ENCODE measurements at regions not wholly inside any gene's neighbourhood (a gene's known extent, or its start where the extent isn't known, plus 50 kb on each side); places are given as distances from the start of the nearest gene placed in this dataset.

GRCh38 chr9:115276621-115277020, 158.7 kb upstream of the TNC start:
- DNase-seq, result no peak
- no peak overlapping the region for H3K4me3 ChIP-seq
- no peaks in the 10 kb centered on the region for H3K4me1 ChIP-seq
- no peak overlapping the region for H3K27ac ChIP-seq
- TF ChIP-seq POLR2A (IDR thresholded peaks at IDR 0.05) (no peak), CTCF (IDR thresholded peaks at IDR 0.05) (no peak)
- intact Hi-C loops (cut with DNase I; ENCODE audit: low total_unique reads), result no loop called here
- no peaks in the 10 kb centered on the region for H3K36me3 ChIP-seq
- no peaks in the 10 kb centered on the region for H3K27me3 ChIP-seq
- H3K9me3 ChIP-seq, result no peaks in the 10 kb centered on the region

- no peak overlapping the region for H3K4me3 ChIP-seq
- TF ChIP-seq CTCF (IDR thresholded peaks at IDR 0.05), result no peak
- no peak for TF ChIP-seq POLR2A (IDR thresholded peaks at IDR 0.05)
- H3K9me3 ChIP-seq, result no peaks in the 10 kb centered on the region
- H3K36me3 ChIP-seq, result no peaks in the 10 kb centered on the region
- H3K4me1 ChIP-seq, result no peaks in the 10 kb centered on the region
- H3K27ac ChIP-seq, result no peak overlapping the region
- intact Hi-C loops (cut with DNase I; ENCODE audit: low total_unique reads), result no loop called here
- no peaks in the 10 kb centered on the region for H3K27me3 ChIP-seq
- no peak for DNase-seq
Observed at GRCh38 chr9:115277301-115277700, 159.3 kb upstream of the TNC start.

GRCh38 chr9:115278326-115279035, 160.5 kb upstream of the TNC start:
- Histone ChIP-seq H3K36me3 (no peaks in the 10 kb centered on the region), H3K4me1 (no peaks in the 10 kb centered on the region), H3K27me3 (no peaks in the 10 kb centered on the region), H3K27ac (no peak overlapping the region), H3K4me3 (no peak overlapping the region), H3K9me3 (no peaks in the 10 kb centered on the region)
- intact Hi-C loops (cut with DNase I; ENCODE audit: low total_unique reads), result no loop called here
- no peak for DNase-seq
- no peak for TF ChIP-seq POLR2A (IDR thresholded peaks at IDR 0.05)
- no peak for TF ChIP-seq CTCF (IDR thresholded peaks at IDR 0.05)

GRCh38 chr9:115283395-115283794, 165.4 kb upstream of the TNC start:
- H3K9me3 ChIP-seq, result no peaks in the 10 kb centered on the region
- DNase-seq, result no peak
- intact Hi-C loops (cut with DNase I; ENCODE audit: low total_unique reads), result no loop called here
- TF ChIP-seq POLR2A (IDR thresholded peaks at IDR 0.05), result no peak
- H3K4me1 ChIP-seq, result no peaks in the 10 kb centered on the region
- no peaks in the 10 kb centered on the region for H3K27me3 ChIP-seq
- H3K4me3 ChIP-seq, result no peak overlapping the region
- H3K27ac ChIP-seq, result no peak overlapping the region
- H3K36me3 ChIP-seq, result no peaks in the 10 kb centered on the region

- H3K27ac ChIP-seq, result no peak overlapping the region
- no peak overlapping the region for H3K4me3 ChIP-seq
- intact Hi-C loops (cut with DNase I; ENCODE audit: low total_unique reads), result no loop called here
- H3K4me1 ChIP-seq, result no peaks in the 10 kb centered on the region
- no peak for TF ChIP-seq POLR2A (IDR thresholded peaks at IDR 0.05)
- no peak for TF ChIP-seq CTCF (IDR thresholded peaks at IDR 0.05)
- H3K9me3 ChIP-seq, result no peaks in the 10 kb centered on the region
- DNase-seq, result no peak
- H3K27me3 ChIP-seq, result no peaks in the 10 kb centered on the region
- no peaks in the 10 kb centered on the region for H3K36me3 ChIP-seq
Observed at GRCh38 chr9:115285836-115286235, 167.9 kb upstream of the TNC start.

GRCh38 chr9:115286411-115286810, 168.5 kb upstream of the TNC start:
- H3K36me3 ChIP-seq, result no peaks in the 10 kb centered on the region
- DNase-seq, result no peak
- no peak overlapping the region for H3K4me3 ChIP-seq
- no peak overlapping the region for H3K27ac ChIP-seq
- no peaks in the 10 kb centered on the region for H3K9me3 ChIP-seq
- no peaks in the 10 kb centered on the region for H3K4me1 ChIP-seq
- H3K27me3 ChIP-seq, result no peaks in the 10 kb centered on the region
- TF ChIP-seq POLR2A (IDR thresholded peaks at IDR 0.05) (no peak), CTCF (IDR thresholded peaks at IDR 0.05) (no peak)
- intact Hi-C loops (cut with DNase I; ENCODE audit: low total_unique reads), result no loop called here
